HepG2 (cell line): ENCODE measurements at regions not wholly inside any gene's neighbourhood (a gene's known extent, or its start where the extent isn't known, plus 50 kb on each side); places are given as distances from the start of the nearest gene placed in this dataset.

ENCODE experiments used
- ATAC-seq: fragments of 200-7000 bp; cut with Tn5 transposase; 3 replicates; pipeline ENCODE4 v1.9.1; 2020; ENCODE audit warnings: mild to moderate bottlenecking, moderate library complexity
- BruUV-seq: library from RNA; stranded (reverse); fragments of 400-500 nt; replicated peaks from 2 replicates; lab custom pipeline; 2021; lab: Mats Ljungman, UMichigan
- CTCF ChIA-PET: fragments of 300-600 bp; formaldehyde crosslinking; extraction: SDS; loops from one replicate; lab custom pipeline; 2021; ENCODE audit warnings: low total read pairs, inconsistent platforms, low intra/inter-chr PET ratio; lab: Yijun Ruan, JAX
- POLR2A ChIA-PET: fragments of 350-600 bp; sonication (Branson Sonifier 250); formaldehyde crosslinking; loops from one replicate; lab custom pipeline; 2020; ENCODE audit warnings: antibody characterized with exemption, inconsistent platforms; lab: Yijun Ruan, JAX
- DNase-seq: peaks from one replicate; pipeline ENCODE4 v3.0.0-alpha.2; 2015; ENCODE audit warnings: low spot score
- FAIRE-seq: peaks from 3 replicates; lab custom pipeline; 2011; peaks lifted over from hg19 to GRCh38; lab: Jason Lieb, UNC
- H2AFZ ChIP-seq: one replicate; pipeline ENCODE4 v1.6.1; 2011; ENCODE audit warnings: low read length, inconsistent platforms
- H3K27ac ChIP-seq: fragments of 300-600 bp; 3 replicates; pipeline ENCODE4 v1.8.0; 2011; ENCODE audit warnings: mixed run types, mild to moderate bottlenecking, mixed read lengths, low read length, inconsistent platforms; ENCODE audit not compliant: insufficient read depth; ENCODE audit errors: extremely low read length
- H3K27me3 ChIP-seq, 2 experiments: fragments of 200-600 bp in 1 of 2; 2 replicates in 1 of 2; 3 replicates in 1 of 2; pipeline versions ENCODE4 v1.6.0 to v1.8.0; 2011; ENCODE audit warnings: low read length in 2 of 2, mild to moderate bottlenecking in 2 of 2, moderate library complexity in 2 of 2, inconsistent platforms in 1 of 2; ENCODE audit not compliant: insufficient read depth in 2 of 2, control insufficient read depth in 1 of 2
- H3K36me3 ChIP-seq, 2 experiments: fragments of 200-600 bp in 1 of 2; replicated peaks in 1 of 2; 2 replicates in 1 of 2; 3 replicates in 1 of 2; pipeline versions ENCODE4 v1.5.1 to v1.8.0; 2011; ENCODE audit warnings: low read length in 2 of 2, inconsistent platforms in 1 of 2; ENCODE audit not compliant: insufficient read depth in 2 of 2, control insufficient read depth in 1 of 2
- H3K4me1 ChIP-seq: 2 replicates; pipeline ENCODE4 v1.5.1; 2012; ENCODE audit warnings: low read length, inconsistent platforms; ENCODE audit not compliant: insufficient read depth
- H3K4me2 ChIP-seq: 2 replicates; pipeline ENCODE4 v1.6.0; 2011; ENCODE audit warnings: low read depth, low read length, inconsistent platforms
- H3K4me3 ChIP-seq, 3 experiments: fragments of 200-600 bp in 1 of 3; sonication (generic), shearing (Covaris generic) in 1 of 3; replicated peaks in 1 of 3; 2 replicates each; pipeline ENCODE4 v1.5.1; 2011 to 2016; ENCODE audit warnings: low read length in 3 of 3, inconsistent platforms in 2 of 3, low read depth in 2 of 3, mild to moderate bottlenecking in 2 of 3, control low read depth in 1 of 3, mixed read lengths in 1 of 3; ENCODE audit not compliant: insufficient read depth in 1 of 3
- H3K79me2 ChIP-seq: one replicate; pipeline ENCODE4 v1.6.1; 2011; ENCODE audit warnings: low read length, inconsistent platforms; ENCODE audit not compliant: insufficient read depth
- H3K9ac ChIP-seq: 2 replicates; pipeline ENCODE4 v1.6.0; 2011; ENCODE audit warnings: mild to moderate bottlenecking, low read depth, low read length, inconsistent platforms; ENCODE audit not compliant: insufficient read depth
- H3K9me3 ChIP-seq: 2 replicates; pipeline ENCODE4 v1.5.1; 2012; ENCODE audit warnings: mild to moderate bottlenecking, low read length
- H4K20me1 ChIP-seq: 2 replicates; pipeline ENCODE4 v1.6.0; 2011; ENCODE audit warnings: inconsistent platforms, mild to moderate bottlenecking, low read length, moderate library complexity; ENCODE audit not compliant: insufficient read depth
- FOXK2 ChIP-seq: fragments of 450-650 bp; IDR thresholded peaks from 2 replicates; pipeline ENCODE4 v1.6.1; 2016
- IRX3 ChIP-seq: sonication (generic); formaldehyde crosslinking; IDR thresholded peaks from 2 replicates; pipeline ENCODE4 v1.8.1; 2023; ENCODE audit warnings: mild to moderate bottlenecking, low read depth, missing genetic modification reagents, borderline replicate concordance
- PITX1 ChIP-seq: sonication (generic); formaldehyde crosslinking; IDR thresholded peaks from 2 replicates; pipeline ENCODE4 v1.5.1; 2020; ENCODE audit warnings: mild to moderate bottlenecking, missing genetic modification reagents
- SNAPC2 ChIP-seq: sonication (generic); formaldehyde crosslinking; IDR thresholded peaks from 2 replicates; pipeline ENCODE4 v1.8.1; 2022; ENCODE audit warnings: mild to moderate bottlenecking, missing genetic modification reagents
- SUZ12 ChIP-seq: fragments of 150-350 bp; IDR thresholded peaks from 2 replicates; pipeline ENCODE4 v1.6.1; 2014; ENCODE audit warnings: low read depth, low read length
- TEAD3 ChIP-seq: optimal IDR thresholded peaks from 2 replicates; pipeline ENCODE3; 2016; ENCODE audit warnings: borderline replicate concordance
- ZNF609 ChIP-seq: sonication (generic); formaldehyde crosslinking; IDR thresholded peaks from 2 replicates; pipeline ENCODE4 v1.4.0; 2020; ENCODE audit warnings: mild to moderate bottlenecking, missing genetic modification reagents, borderline replicate concordance
- ZNF772 ChIP-seq: sonication (generic); formaldehyde crosslinking; IDR thresholded peaks from 2 replicates; pipeline ENCODE4 v1.5.0; 2020; ENCODE audit warnings: mild to moderate bottlenecking, missing genetic modification reagents
- WGBS: methylation state at CpG from one replicate; pipeline ENCODE4 v1.1.6; 2017; ENCODE audit warnings: low lambda C conversion rate; 5-methylcytosine and 5-hydroxymethylcytosine counted together
- in situ Hi-C: cut with HindIII; loops from 2 replicates; pipeline ENCODE4 v1.10.0; 2017; ENCODE audit warnings: low pct_unique_long_range_greater_than_20kb; ENCODE audit not compliant: extremely low pct_ligation_motif_present
- intact Hi-C: fragments of 100-400 bp; cut with micrococcal nuclease; formaldehyde crosslinking; loops from one replicate; pipeline ENCODE4 v1.10.0; 2022; ENCODE audit not compliant: unreplicated experiment
- TF ChIP-seq, protein P1 (sequence below): sonication (generic); formaldehyde crosslinking; IDR thresholded peaks from 2 replicates; pipeline ENCODE4 v1.4.0; 2020; ENCODE audit warnings: mild to moderate bottlenecking, low read depth, missing genetic modification reagents
- TF ChIP-seq, protein P2 (sequence below): sonication (generic); formaldehyde crosslinking; IDR thresholded peaks from 2 replicates; pipeline ENCODE4 v1.5.1; 2020; ENCODE audit warnings: missing genetic modification reagents, mild to moderate bottlenecking, borderline replicate concordance
- TF ChIP-seq, protein P3 (sequence below): sonication (generic); formaldehyde crosslinking; IDR thresholded peaks from 2 replicates; pipeline ENCODE4 v1.9.0; 2021; ENCODE audit warnings: missing genetic modification reagents, borderline replicate concordance
- TF ChIP-seq, protein P4 (sequence below): IDR thresholded peaks from 2 replicates; pipeline ENCODE4 v1.6.1; 2012; ENCODE audit warnings: low read length, improper control_type of control experiment

- FAIRE-seq (no peak), DNase-seq (no peak), ATAC-seq (no peak)
- Histone ChIP-seq H3K4me1 (no peaks in the 10 kb centered on the region), H3K9ac (no peak overlapping the region), H3K36me3 (no peaks in the 10 kb centered on the region), H3K9me3 (peaks cover 31% of the 10 kb centered on the region), H4K20me1 (no peaks in the 10 kb centered on the region), H3K4me2 (no peak overlapping the region), H2AFZ (no peak overlapping the region), H3K4me3 (no peak overlapping the region), H3K27ac (no peak overlapping the region), H3K79me2 (no peaks in the 10 kb centered on the region), H3K27me3 (no peaks in the 10 kb centered on the region)
- 6% methylated on average over 1 of the region's 1 CpG for WGBS
- CTCF ChIA-PET: no interaction called here
- TF ChIP-seq, protein P1, sequence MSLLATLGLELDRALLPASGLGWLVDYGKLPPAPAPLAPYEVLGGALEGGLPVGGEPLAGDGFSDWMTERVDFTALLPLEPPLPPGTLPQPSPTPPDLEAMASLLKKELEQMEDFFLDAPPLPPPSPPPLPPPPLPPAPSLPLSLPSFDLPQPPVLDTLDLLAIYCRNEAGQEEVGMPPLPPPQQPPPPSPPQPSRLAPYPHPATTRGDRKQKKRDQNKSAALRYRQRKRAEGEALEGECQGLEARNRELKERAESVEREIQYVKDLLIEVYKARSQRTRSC (CRISPR knock-in tag): no peak
- no peak for TF ChIP-seq ZNF609
- TF ChIP-seq, protein P2, sequence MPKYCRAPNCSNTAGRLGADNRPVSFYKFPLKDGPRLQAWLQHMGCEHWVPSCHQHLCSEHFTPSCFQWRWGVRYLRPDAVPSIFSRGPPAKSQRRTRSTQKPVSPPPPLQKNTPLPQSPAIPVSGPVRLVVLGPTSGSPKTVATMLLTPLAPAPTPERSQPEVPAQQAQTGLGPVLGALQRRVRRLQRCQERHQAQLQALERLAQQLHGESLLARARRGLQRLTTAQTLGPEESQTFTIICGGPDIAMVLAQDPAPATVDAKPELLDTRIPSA (CRISPR knock-in tag): no peak
- TF ChIP-seq, protein P3, sequence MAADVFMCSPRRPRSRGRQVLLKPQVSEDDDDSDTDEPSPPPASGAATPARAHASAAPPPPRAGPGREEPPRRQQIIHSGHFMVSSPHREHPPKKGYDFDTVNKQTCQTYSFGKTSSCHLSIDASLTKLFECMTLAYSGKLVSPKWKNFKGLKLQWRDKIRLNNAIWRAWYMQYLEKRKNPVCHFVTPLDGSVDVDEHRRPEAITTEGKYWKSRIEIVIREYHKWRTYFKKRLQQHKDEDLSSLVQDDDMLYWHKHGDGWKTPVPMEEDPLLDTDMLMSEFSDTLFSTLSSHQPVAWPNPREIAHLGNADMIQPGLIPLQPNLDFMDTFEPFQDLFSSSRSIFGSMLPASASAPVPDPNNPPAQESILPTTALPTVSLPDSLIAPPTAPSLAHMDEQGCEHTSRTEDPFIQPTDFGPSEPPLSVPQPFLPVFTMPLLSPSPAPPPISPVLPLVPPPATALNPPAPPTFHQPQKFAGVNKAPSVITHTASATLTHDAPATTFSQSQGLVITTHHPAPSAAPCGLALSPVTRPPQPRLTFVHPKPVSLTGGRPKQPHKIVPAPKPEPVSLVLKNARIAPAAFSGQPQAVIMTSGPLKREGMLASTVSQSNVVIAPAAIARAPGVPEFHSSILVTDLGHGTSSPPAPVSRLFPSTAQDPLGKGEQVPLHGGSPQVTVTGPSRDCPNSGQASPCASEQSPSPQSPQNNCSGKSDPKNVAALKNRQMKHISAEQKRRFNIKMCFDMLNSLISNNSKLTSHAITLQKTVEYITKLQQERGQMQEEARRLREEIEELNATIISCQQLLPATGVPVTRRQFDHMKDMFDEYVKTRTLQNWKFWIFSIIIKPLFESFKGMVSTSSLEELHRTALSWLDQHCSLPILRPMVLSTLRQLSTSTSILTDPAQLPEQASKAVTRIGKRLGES: no peak
- TF ChIP-seq IRX3 (CRISPR knock-in tag): no peak
- TF ChIP-seq, protein P4, sequence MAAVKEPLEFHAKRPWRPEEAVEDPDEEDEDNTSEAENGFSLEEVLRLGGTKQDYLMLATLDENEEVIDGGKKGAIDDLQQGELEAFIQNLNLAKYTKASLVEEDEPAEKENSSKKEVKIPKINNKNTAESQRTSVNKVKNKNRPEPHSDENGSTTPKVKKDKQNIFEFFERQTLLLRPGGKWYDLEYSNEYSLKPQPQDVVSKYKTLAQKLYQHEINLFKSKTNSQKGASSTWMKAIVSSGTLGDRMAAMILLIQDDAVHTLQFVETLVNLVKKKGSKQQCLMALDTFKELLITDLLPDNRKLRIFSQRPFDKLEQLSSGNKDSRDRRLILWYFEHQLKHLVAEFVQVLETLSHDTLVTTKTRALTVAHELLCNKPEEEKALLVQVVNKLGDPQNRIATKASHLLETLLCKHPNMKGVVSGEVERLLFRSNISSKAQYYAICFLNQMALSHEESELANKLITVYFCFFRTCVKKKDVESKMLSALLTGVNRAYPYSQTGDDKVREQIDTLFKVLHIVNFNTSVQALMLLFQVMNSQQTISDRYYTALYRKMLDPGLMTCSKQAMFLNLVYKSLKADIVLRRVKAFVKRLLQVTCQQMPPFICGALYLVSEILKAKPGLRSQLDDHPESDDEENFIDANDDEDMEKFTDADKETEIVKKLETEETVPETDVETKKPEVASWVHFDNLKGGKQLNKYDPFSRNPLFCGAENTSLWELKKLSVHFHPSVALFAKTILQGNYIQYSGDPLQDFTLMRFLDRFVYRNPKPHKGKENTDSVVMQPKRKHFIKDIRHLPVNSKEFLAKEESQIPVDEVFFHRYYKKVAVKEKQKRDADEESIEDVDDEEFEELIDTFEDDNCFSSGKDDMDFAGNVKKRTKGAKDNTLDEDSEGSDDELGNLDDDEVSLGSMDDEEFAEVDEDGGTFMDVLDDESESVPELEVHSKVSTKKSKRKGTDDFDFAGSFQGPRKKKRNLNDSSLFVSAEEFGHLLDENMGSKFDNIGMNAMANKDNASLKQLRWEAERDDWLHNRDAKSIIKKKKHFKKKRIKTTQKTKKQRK: no peak
- no peak for TF ChIP-seq SUZ12
- TF ChIP-seq FOXK2: no peak
- no peak for TF ChIP-seq ZNF772
- TF ChIP-seq TEAD3: no peak
- TF ChIP-seq PITX1 (CRISPR knock-in tag): no peak
- no peak for TF ChIP-seq SNAPC2 (CRISPR knock-in tag)
- in situ Hi-C loops (no loop called here), intact Hi-C loops (no loop called here)
- BruUV-seq: no TSS peak
- POLR2A ChIA-PET: no interaction called here
Measured at GRCh38 chr14:48955857-48956256, 630.3 kb downstream of the RPS29 start.
